ENCODE measurements at regions not wholly inside any gene's neighbourhood (a gene's known extent, or its start where the extent isn't known, plus 50 kb on each side); places are given as distances from the start of the nearest gene placed in this dataset.

- TF ChIP-seq CTCF (conservative IDR thresholded peaks at IDR 0.05) (no peak), ZFX (IDR thresholded peaks at IDR 0.05) (no peak)
Observed at GRCh38 chr4:38233727-38234480, 273.7 kb downstream of the PTTG2 start.

Measured in C4-2B (cell line).